ENCODE measurements at regions not wholly inside any gene's neighbourhood (a gene's known extent, or its start where the extent isn't known, plus 50 kb on each side); places are given as distances from the start of the nearest gene placed in this dataset.

DNA sequence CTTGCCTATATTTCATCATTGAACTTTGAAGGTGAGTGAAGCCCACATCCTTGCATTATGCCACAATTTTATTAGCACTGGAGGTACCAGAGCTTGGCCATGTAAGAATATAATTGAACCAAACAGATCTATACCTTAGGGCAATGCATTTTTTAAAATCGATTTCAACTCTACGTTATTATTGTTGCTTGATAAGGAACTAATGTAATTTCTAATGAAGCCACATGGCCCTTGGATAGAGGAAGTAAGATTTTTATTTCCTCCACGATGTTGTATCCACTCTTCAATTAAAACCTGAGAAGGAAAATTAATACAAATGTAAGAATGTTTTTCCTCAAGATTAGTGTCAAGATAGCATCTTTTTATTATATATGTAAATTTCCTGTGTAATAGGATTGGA lies 370.0 kb upstream of the EEF2KMT start:
- in situ Hi-C loops (cut with HindIII; ENCODE audit: low sequenced_read_pairs) = no loop called here
- DNase-seq (ENCODE audit: low spot score) = no peak

DNA sequence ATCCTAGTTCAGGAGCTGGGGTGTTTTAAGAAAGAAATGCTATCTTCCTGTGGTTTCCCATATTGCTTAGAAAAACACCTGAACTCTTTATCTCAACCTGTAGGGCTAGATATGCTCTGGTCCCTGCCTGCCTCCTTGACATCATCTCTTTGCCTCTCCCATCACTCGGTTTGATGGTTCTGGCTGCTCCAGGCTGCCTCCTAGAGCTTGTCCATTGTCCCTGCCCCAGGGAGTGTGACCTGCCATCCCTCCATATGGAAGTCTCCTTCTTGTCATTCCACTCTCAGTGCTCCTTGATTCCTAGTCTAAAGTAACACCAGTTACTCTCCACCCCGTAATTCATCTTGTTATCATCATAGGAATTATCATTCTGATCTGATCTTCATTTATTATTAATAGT lies 369.0 kb upstream of the EEF2KMT start:
- DNase-seq (ENCODE audit: low spot score) = no peak
- in situ Hi-C loops (cut with HindIII; ENCODE audit: low sequenced_read_pairs) = no loop called here

DNA sequence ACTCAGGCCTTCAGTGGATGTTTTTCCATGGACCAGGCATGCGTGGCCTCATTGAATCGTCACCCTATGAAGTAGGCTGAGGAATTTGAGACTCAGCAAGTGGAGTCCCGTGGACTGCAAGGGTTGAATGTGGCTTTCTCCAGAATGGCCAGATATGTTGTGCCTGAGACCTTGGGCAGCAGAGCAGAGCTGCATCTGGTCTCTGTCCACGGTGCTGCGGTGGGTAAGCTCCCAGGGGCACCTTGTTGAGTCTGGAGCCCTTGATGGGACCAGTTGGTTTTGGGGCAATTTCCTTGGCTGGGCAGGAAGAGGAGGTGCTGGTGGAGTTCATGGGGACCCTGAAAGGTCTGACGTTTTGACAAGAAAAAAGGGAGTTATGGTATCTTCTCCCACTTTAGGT lies 368.1 kb upstream of the EEF2KMT start:
- no peak for DNase-seq (ENCODE audit: low spot score)
- in situ Hi-C loops (cut with HindIII; ENCODE audit: low sequenced_read_pairs) = no loop called here

DNA sequence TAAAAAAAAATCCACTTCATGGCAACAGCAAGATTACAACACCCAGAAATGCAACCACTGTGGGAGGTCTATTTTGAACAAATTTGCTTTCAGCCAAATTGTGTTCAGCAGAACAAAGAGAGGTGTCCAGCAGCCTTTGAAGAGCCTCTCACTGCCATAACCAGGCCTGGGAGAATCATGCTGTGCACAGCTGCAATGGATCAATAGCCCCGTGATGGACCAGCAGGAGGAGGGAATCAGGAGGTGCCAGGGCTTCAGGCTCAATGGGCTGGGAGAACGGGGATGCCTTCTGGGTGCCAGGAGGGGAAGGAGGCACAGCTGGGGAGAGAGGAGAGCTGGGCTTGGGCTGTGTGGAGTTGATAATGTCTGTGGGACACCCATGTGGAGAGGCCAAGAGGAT lies 366.2 kb upstream of the EEF2KMT start:
- no peak for DNase-seq (ENCODE audit: low spot score)
- in situ Hi-C loops (cut with HindIII; ENCODE audit: low sequenced_read_pairs) = no loop called here

DNA sequence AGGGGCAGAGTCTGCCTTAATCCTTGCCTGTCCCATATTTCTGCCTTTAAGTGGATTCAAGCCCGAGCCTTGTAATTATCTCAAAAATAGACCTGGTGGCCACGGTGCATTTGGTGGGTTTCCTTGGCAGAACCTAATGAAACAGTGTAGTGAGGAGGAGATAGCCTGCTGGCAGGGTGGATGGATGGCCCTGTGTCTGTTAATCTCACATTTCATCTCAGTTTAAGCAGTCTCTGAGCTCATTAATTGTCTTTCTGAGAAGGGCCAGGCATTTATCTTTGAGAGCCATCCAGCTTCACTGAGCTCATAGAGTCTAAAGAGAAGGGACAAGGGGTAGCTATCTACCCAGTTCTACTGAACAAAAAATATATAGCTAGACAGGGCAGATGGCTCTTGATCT lies 364.0 kb upstream of the EEF2KMT start:
- DNase-seq (ENCODE audit: low spot score) = no peak
- in situ Hi-C loops (cut with HindIII; ENCODE audit: low sequenced_read_pairs) = no loop called here

DNA sequence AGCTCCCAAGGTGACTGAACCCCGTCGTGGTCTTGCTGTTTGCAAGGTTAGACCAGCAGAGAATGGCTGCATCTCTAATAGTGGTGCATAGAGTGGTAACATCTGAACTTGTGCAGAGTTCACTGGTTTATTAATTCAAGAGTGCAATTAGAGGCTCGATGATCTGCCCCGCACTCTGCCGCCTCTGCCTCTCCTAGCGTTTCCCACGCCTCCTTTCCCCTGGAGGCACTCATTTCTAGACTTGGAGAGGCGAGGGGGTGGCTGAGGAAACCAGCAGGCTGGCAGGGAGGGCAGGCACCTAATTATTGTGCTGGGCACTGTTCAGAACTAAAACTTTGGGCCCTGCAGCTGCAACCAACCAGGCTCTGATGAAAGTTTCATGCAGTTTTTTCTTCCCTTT lies 363.5 kb upstream of the EEF2KMT start:
- DNase-seq (ENCODE audit: low spot score) = no peak
- in situ Hi-C loops (cut with HindIII; ENCODE audit: low sequenced_read_pairs) = no loop called here

DNA sequence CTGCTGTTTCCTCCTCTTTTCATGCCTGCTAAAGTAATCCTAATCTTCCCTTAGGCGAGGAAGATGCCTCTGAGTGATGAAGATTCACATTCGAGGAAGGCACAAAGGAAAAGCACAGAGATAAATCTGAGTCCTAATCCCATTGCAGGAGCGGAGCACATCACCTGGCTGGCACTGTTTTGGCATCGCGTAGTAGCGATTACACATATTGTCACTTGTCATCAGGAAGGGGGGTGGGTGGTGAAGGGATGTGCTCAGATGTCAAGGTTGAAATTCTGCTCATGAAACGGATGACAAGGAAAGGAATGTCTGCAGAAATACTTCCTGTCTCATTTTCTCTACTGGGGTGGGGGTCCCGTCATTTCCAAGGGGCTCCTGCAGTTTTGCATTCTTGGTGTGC lies 363.1 kb upstream of the EEF2KMT start:
- in situ Hi-C loops (cut with HindIII; ENCODE audit: low sequenced_read_pairs) = no loop called here
- no peak for DNase-seq (ENCODE audit: low spot score)

DNA sequence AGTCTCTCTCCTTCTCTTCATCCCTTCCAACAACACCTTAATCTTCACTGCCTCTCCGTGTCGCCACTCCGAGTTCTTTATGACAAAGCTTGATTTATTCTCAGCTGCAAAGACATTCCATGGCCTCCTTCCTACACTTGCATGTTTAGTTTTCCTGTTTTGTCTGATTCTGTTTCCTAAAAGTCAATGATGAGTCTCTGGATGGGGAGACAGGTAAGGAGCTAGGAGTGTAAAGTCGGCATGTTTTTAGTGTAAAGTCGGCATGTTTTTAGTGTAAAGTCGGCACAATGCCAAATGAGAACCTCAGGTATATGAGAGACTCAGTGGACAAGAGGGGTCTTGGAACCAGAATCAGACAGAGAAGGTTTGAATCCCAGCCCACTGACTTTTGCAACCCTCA lies 362.3 kb upstream of the EEF2KMT start:
- in situ Hi-C loops (cut with HindIII; ENCODE audit: low sequenced_read_pairs) = no loop called here

DNA sequence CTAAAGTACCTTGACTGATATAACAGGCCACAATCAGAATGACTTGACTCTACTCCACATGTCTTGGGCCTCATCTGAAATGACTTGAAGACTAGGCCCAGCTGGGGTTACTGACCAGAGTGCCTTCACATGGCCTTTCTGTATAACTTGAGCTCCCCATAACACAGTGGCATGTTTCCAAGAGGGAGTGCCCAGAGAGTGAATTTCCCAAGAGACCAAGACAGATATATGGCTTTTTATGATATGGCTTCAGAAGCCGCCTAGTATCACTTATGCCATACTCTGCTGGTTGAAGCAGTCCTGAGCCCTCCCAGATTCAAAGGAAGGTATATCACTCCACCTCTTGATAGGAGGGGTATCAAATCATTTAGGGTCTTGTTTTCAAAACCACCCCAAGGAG lies 357.5 kb upstream of the EEF2KMT start:
- in situ Hi-C loops (cut with HindIII; ENCODE audit: low sequenced_read_pairs) = no loop called here
- DNase-seq (ENCODE audit: low spot score) = no peak

More for the DNA sequence above, 362.3 kb upstream of the EEF2KMT start:
- no peak for DNase-seq (ENCODE audit: low spot score)

DNA sequence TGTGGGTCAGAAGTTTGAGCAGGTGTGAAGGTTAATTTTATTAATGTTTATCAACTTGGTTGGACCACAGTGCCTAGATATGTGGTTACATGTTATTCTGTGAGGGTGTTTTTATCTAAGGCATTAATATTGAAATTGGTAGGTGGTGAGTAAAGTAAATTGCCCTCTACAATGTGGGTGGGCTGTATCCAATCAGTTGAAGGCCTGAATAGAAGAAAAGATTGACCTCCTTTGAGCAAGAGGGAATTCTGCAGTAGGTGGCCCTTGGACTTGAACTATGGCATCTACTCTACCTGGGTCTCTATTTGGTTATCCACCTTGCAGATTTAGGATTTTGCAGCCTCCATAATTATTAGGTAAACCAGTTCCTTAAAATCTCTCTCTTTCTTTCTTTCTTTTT lies 356.8 kb upstream of the EEF2KMT start:
- DNase-seq (ENCODE audit: low spot score) = no peak
- in situ Hi-C loops (cut with HindIII; ENCODE audit: low sequenced_read_pairs) = no loop called here

DNA sequence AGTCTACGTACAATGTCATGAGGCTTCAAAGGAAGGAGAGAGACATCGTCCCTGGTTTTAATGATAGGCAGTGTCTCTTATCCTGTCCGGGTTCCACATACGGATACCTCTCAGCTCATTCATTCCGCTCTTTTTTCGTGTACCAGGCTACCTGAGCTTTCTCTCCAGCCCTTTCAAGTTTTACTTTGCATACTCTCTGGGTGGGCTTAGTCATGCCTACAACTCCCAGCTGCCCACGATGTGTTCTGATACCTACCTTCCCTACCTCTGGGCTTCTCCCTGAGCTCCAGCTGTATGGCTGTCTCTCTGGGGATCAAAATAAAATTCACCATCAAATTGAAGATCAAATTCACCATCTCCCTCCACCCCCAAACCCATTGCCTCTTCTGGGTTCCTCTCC lies 354.0 kb upstream of the EEF2KMT start:
- DNase-seq (ENCODE audit: low spot score) = no peak
- in situ Hi-C loops (cut with HindIII; ENCODE audit: low sequenced_read_pairs) = no loop called here

DNA sequence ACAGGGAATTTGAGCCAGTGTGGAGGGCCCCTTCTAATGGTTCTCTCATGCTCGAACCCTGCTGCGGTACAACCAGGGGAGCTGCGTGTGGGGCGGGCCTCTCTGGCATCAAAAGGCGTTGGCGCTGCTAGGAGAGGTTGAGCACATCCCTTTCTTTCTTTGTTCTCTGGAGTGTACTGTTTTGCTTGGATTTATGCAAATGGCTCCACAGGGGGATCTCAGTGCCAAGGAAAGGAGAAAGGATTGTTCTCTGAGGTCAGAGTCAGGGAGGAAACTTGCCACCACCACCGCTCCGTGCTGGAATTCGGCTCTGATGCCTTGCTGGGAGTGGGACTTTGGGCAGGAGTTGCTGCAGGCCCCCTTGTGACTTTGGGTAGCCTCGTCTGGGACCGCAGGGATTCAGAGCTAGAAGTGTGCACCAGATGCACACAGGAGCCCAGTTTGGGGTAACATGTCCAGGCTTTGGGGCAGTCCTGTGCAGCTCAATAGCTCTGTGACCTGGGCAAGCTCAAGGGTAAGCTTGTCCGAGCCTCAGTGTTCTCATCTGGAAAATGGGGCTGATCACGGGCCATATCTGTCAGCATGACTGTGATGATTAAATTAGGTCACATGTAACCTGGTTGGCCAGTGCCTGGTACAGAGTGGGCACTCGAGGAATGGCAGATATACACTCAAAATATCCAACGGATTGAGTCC lies 353.0 kb upstream of the EEF2KMT start:
- no peak for DNase-seq (ENCODE audit: low spot score)
- in situ Hi-C loops (cut with HindIII; ENCODE audit: low sequenced_read_pairs) = no loop called here

DNA sequence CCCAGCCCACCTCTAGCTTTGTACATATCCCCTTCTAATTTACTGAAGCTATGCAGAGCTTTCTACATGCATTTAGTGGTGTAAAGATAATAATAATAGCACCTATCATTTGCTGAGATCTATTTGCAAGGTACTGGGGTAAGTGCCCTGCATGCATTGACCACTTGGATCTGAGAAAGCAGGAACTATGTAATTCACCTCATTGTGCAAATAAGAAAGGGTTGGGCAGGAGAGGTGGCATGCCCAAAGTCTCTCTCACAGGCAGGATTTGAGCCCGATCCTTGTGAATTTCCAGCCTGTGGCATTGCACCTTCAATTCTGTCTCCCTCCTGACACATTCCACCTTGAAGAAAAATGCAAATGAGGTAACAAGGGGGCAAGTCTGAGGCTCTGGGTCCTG lies 352.3 kb upstream of the EEF2KMT start:
- DNase-seq (ENCODE audit: low spot score) = no peak
- in situ Hi-C loops (cut with HindIII; ENCODE audit: low sequenced_read_pairs) = no loop called here

DNA sequence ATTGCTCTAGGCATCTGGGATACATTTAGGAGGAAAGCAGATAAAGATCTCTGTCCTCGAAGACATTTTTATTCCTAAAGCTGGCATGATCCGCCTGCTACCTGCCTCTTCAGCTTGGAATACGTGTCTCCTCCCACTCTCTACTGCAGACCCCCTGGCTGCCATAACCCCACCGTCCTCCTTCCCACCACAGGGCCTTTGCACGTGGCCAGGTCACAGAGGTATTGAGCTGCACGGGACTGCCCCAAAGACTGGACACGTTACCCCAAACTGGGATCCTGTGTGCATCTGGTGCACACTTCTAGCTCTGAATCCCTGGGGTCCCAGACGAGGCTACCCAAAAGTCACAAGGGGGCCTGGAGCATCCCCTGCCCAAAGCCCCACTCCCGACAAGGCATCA lies 351.2 kb upstream of the EEF2KMT start:
- DNase-seq (ENCODE audit: low spot score) = no peak
- in situ Hi-C loops (cut with HindIII; ENCODE audit: low sequenced_read_pairs) = no loop called here

DNA sequence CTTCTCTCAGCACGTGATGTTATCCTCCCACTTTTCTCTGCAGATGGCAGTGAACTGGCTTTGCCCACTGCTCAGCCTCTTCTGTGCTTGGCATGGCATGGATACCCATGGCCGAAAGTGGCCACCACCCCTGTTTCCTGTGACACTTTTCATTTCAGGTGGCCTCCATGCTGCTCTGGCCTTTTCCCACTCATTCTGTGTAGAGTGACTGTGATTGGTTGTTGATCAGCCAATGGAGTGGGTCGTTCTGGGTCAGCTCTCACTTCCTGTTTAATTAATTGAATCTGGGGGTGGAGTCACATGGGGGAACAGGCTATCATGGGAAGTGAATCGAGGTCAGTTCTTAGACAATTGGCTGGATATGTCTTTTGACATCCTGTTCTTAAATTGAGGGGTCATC lies 350.1 kb upstream of the EEF2KMT start:
- in situ Hi-C loops (cut with HindIII; ENCODE audit: low sequenced_read_pairs) = no loop called here
- DNase-seq (ENCODE audit: low spot score) = no peak

DNA sequence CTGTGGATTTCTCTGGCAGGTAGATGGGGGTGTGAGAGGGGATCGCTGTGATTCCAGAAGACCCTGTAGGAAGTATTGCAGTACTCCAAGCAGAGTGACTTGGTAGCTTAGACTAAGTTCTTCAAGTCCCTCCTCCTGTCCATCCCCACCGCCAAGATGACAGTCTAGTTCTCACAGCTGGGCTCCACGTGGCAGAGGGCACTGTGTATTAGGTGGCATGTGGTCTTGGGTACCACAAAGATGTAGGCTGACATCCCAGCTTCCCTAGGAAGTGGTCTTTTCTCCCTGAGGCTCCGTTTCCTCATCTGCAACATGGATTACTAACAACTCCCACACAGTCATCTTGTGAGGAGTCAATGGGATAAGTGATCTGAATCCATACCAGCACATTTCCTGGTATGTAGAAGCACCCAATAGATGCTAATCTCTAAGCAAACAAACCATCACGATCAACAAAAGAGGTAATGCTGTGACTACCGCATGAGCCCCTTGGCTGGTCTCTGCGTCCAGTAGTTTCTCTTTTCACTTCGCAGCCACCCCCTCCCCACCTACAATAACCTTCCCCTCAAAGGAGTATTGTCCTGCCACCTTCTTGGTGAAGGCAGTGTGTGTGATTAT lies 349.1 kb upstream of the EEF2KMT start:
- no peak for DNase-seq (ENCODE audit: low spot score)
- in situ Hi-C loops (cut with HindIII; ENCODE audit: low sequenced_read_pairs) = no loop called here

DNA sequence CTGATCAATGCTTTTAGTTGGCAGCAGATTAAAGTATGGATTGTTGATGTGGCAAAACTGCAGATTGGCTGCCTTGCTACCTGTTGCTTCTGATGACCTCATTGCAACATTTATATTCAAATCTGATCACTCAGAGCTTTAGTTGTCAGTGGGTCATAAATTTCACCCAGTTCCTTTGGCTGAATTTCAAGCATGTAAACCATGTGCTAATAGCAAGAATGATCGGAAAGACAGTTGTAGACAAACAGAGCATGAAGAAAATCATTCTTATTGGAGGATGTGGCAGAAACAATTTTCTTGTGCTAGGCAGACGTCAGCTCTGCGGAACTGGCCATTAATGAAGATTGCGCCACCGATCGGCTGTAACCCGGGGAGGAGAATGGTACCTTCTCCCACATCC lies 346.6 kb upstream of the EEF2KMT start:
- in situ Hi-C loops (cut with HindIII; ENCODE audit: low sequenced_read_pairs) = no loop called here
- no peak for DNase-seq (ENCODE audit: low spot score)

DNA sequence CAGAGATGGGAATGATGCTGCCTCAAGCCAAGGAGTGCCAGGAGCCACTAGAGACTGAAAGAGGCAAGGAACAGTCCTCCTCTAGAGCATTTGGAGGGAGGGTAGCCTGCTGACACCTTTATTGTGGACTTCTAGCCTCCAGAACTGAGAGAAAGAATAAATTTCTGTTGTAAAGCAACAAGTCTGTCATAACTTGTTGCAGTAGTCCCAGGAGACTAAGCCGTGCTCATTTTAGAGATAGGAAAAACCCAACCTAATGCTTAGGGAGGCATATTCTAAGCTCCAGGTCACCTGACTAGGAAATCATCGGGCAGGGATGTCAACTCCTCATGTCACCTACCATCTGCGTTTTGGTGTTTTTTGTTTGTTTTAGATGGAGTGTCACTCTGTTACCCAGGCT lies 345.4 kb upstream of the EEF2KMT start:
- in situ Hi-C loops (cut with HindIII; ENCODE audit: low sequenced_read_pairs) = no loop called here
- DNase-seq (ENCODE audit: low spot score) = no peak

DNA sequence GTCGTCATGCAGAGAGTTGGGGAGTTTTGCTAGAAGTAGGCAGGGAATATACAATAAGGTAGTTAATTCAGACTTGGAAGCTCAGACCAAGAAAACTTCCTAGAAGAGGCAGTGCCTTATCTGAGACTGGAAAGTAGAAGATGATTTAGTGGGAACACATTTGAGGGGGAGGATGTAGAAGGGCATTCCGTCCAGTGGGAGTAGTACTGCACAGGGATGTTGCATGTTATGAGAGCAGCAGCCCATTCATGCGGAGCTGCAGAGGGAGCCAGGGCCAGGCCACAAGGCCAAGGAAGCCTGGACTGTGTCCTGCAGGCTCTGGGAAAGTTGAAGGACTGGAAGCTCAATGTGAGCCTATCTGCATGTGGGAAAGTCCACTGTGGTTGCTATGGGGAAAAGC lies 344.5 kb upstream of the EEF2KMT start:
- in situ Hi-C loops (cut with HindIII; ENCODE audit: low sequenced_read_pairs) = no loop called here
- DNase-seq (ENCODE audit: low spot score) = no peak

DNA sequence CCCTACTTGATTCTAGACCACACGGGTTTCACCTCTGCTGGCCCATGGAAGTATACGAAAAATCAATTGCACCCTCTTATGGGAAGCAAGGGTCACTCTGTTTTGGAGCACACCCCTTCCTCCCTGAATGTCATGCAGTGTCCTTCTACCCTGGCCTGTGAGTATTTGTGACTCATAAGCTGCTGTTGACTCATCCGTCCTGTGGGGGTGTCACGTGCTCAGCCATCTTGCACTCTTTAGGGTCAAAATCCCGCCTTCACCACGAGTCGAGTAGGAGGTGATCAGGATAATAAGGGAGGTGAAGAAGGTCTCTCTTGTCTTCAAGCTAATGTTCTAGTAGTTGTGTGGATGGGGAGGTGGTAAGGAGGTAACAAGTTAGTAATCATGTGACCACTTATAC lies 341.0 kb upstream of the EEF2KMT start:
- no peak for DNase-seq (ENCODE audit: low spot score)
- in situ Hi-C loops (cut with HindIII; ENCODE audit: low sequenced_read_pairs) = no loop called here

DNA sequence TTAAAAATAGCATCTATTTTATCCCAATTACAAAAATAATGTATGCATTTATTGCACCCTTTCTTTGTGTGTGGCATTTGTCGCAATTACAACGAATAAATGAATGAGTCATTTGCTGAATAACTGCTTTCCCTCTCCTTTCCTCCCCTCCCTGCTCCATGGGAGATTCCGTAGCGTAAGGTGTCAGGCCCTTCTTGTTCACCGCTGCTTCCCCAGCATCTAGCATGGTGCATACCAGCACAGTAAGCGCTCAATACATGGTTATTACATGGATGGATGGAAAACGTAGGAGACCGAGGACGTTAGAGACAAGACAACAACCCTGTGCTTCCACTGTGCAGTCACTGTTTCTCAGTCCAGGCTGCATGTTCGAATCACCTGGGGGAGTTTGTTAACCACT lies 336.0 kb upstream of the EEF2KMT start:
- in situ Hi-C loops (cut with HindIII; ENCODE audit: low sequenced_read_pairs) = no loop called here
- DNase-seq (ENCODE audit: low spot score) = no peak

Data from G401 (cell line).